Astrocyte of the cerebellum (primary cell): ENCODE measurements at regions not wholly inside any gene's neighbourhood (a gene's known extent, or its start where the extent isn't known, plus 50 kb on each side); places are given as distances from the start of the nearest gene placed in this dataset.

Source experiments
- DNase-seq: peaks from one replicate; pipeline ENCODE4 v3.0.0-alpha.2; 2011; ENCODE audit warnings: low read depth
- H3K4me3 ChIP-seq: 2 replicates; pipeline ENCODE4 v1.5.1; 2011; ENCODE audit warnings: mild to moderate bottlenecking, low read depth, low read length, moderate library complexity
- CTCF ChIP-seq: IDR thresholded peaks from 2 replicates; pipeline ENCODE4 v1.5.1; 2012; ENCODE audit warnings: low read length, low read depth, moderate library complexity, mild to moderate bottlenecking; ENCODE audit errors: missing control alignments
- in situ Hi-C: cut with HindIII; loops from 2 replicates; pipeline ENCODE4 v1.10.0; 2017; ENCODE audit warnings: low sequenced_read_pairs

DNA sequence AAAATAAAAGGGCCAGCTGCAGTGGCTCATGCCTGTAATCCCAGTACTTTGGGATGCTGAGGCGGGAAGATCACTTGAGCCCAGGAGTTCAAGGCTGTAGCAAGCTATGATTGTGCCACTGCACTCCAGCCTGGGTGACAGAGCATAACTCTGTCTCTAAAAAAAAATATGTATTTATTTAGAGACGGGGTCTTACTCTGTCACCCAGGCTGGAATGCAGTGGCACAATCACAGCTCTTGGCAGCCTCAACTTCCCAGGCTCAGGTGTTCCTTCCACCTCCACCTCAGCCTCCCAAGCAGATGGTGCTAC, 179.3 kb upstream of the ATF7IP start:
- DNase-seq, result no peak
- H3K4me3 ChIP-seq, result no peak overlapping the region
- in situ Hi-C loops, result no loop called here
- no peak for TF ChIP-seq CTCF

DNA sequence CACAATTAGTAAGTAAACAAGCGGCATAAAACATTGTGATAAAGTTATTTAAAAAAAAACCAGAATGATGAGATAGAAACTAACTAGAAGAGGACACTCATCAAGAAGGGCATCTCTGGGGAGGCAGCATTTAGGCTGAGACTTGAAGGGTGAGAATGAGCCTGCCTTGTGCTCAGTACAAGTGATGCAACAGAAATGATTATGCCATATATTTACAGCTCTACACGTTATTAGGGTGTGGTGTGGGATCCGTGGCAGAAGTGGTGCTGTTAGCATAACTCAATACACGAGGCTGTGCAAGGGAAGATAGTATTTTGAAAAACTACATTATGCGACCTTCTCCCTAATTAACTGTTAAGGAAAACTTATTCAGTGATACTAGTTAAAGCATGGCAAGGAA, 178.5 kb upstream of the ATF7IP start:
- DNase-seq, result no peak
- H3K4me3 ChIP-seq, result no peak overlapping the region
- TF ChIP-seq CTCF, result no peak
- in situ Hi-C loops, result no loop called here

GRCh38 chr12:14187966-14188365, 177.5 kb upstream of the ATF7IP start:
- no peak overlapping the region for H3K4me3 ChIP-seq
- in situ Hi-C loops, result no loop called here
- DNase-seq, result no peak
- no peak for TF ChIP-seq CTCF

DNA sequence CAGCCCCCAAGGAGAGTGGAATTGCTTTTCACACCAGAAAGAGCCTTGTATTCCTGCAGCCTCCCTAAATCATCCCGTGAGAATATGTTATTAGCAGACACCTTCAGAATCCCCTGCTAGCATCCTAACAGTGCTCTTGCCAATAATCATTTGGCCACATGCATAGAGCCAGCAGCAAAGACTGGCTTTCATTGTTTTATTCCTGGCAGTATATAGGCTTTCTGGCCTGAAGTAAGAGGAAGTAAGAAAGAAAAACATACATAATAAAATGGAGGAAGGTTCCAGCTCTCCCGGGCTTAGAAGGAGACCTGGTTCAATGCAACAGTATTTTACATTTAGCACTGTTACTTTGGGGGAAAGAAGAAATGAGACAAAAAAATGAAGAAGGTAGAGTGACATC, 176.7 kb upstream of the ATF7IP start:
- in situ Hi-C loops, result no loop called here
- H3K4me3 ChIP-seq, result no peak overlapping the region
- no peak for DNase-seq
- no peak for TF ChIP-seq CTCF

DNA sequence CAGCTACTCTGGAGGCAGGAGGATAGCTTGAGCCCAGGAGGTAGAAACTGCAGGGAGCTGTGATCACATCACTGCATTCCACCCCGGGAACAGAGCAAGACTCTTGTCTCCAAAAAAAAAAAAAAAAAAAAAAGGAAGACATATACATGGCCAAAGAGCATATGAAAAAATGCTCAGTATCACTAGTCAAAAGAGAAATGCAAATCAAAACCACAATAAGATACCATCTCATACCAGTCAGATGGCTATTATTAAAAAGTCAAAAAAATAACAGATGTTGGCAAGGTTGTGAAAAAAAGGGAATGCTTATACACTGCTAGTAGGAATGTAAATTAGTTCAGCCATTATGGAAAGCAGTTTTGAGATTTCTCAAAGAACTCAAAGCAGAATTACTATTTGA, 174.8 kb upstream of the ATF7IP start:
- in situ Hi-C loops, result no loop called here
- H3K4me3 ChIP-seq, result no peak overlapping the region
- no peak for TF ChIP-seq CTCF
- DNase-seq, result no peak

GRCh38 chr12:14191612-14192011, 173.9 kb upstream of the ATF7IP start:
- DNase-seq, result no peak
- H3K4me3 ChIP-seq, result no peak overlapping the region
- in situ Hi-C loops, result no loop called here
- TF ChIP-seq CTCF, result no peak

GRCh38 chr12:14193639-14194038, 171.8 kb upstream of the ATF7IP start:
- no peak overlapping the region for H3K4me3 ChIP-seq
- TF ChIP-seq CTCF, result no peak
- no peak for DNase-seq
- in situ Hi-C loops, result no loop called here
